Activated CD8-positive, alpha-beta memory T cell treated with anti-CD3 and anti-CD28 coated beads, Interleukin-2, amount 50 U/mL, for 48 hours (primary cell): ENCODE measurements at regions not wholly inside any gene's neighbourhood (a gene's known extent, or its start where the extent isn't known, plus 50 kb on each side); places are given as distances from the start of the nearest gene placed in this dataset.
"Not testable (repeated sequence)": the region's sequence is repeated elsewhere in the genome, so short reads cannot be mapped to it uniquely, and the experiment has no call there.

Experiments used
- DNase-seq: peaks from one replicate; pipeline ENCODE4 v3.0.0-alpha.2; 2020

DNA sequence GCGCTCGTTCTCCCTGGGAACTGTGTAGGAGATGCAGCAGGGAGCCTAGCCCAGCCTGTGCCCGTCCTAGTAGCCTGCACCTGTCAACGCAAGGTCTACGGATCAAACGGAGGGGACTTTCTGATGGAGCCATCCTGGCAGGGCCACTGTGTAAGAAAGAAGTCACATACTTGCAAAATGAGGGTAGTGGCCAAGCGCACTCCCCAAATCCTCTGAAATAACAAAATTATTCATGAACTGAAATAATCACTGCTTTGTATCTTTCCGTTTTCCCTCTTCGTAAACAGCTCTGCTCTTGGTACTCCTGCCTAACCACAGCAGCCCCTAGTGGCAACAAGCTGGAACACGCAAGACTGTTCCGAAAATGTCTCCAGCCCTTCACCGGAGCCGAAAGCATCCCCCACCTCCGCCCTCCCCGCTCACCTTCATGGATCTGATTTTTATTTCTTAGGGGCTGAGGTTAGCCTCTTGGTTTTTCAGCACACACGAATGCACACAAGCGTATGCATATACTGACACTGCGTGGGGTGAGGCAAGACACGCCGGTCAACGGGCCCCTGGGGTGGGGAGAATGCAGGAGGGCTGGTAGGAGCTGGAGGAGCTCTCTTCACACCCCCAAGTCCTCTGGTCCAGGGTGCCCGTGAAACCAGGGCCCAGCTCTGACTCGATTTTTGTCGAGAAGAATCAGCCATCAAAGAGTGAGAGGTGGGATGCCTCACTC is 100.8 kb downstream of the ABCC12 start:
- DNase-seq = no peak

DNA sequence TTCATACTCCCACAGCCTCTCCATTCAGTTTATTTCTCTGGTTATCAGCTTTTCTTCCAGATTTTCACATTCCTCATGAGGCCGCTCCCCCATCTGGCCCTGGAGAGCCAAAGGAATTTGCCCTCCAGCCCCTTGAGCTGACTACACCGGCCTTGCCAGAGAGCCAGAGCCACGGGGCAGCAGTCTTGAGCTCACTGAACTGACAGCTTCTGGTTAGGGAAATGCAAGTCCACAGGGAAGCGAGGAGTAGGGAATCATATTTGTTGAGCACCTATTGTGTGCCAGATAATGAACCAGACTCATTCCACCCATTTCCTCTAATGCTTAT is 102.4 kb downstream of the ABCC12 start:
- no peak for DNase-seq

DNA sequence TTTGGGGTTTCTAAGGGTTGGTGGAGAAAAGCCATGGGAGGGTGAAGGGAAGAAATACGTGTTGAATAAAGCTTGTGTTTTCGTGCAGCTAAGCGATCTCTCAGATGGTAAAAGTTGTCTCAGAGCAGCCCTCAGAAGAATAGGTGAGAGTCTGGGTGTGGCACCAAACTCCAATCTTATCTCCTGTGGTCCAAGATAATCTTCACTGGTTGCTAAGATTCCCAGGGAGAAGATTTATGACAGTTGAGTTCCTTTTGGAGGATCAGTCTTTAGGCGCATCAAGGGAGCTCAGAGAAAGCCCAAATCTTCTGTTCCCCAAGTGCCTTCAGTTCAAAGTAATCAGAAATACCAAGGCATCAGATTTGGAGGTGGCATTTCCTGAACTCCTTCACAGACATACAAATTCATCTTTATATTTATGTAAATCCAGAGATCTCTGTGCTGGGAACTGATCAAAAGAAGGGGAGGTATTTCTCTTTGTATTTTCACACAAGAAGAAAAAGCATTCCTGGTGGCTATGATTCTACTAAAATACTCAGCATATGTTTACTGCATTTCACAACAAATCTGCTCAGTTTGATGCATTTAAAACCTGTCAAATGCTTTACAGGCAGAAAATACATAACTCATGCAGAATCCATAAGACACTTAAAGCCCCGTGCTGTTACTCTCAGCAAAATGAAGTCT is 102.9 kb downstream of the ABCC12 start:
- no peak for DNase-seq

DNA sequence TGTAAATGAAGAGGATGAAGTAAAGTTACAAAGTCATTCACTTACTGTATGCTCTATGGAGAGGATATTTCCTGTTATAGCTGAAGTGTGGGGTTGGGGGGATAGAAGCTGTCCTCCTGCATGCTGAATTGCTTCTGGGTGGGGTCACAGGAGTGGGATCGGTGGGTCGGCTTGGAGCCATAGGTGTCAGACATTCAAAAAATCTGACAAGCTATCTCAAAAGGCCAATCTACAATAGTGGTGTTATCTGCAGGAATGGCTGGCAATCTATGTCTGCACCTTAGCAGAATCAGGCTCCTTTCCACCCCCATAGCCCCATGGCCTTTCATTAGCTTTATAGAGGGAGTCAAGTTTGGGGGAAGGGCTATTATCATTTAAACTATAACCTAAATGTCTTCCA is 104.9 kb downstream of the ABCC12 start:
- DNase-seq = no peak

DNA sequence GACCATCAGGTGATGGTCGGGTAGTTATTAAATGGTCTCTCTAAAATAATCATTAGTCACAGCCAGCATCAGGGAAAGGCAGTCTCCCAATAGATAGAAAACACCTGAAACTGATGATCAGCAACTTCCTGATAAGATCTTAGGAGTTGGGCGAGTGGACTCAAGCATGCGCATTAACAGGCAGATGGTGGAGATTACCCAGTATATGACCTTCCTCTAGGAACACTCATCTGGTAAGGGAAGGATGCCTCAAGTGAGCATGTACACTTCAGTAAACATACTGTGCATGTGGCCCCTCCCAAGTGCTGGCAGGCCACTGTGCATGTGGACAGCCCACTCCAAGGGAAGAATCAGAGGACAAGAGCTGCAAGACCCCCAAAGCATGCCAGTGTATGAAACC is 105.9 kb downstream of the ABCC12 start:
- no peak for DNase-seq

DNA sequence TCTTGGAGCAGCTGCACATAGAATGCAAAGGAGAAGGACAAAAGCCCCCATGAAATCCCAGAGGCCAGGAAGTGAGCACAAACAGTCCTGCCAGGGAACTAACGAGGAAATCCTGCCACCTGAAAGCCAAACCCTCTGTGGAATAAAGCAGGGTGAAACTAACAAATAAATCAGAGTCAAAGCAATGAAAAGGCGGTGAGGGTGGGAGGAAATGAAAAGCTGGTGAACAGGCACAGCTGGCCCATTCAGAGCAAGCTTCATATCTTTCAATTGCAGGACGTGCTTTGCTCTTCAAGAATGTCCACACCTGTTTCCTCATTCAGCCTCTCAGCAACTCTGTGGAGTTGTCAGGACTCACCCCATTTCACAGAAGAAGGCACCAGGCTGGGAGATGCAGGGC is 108.1 kb downstream of the ABCC12 start:
- no peak for DNase-seq

DNA sequence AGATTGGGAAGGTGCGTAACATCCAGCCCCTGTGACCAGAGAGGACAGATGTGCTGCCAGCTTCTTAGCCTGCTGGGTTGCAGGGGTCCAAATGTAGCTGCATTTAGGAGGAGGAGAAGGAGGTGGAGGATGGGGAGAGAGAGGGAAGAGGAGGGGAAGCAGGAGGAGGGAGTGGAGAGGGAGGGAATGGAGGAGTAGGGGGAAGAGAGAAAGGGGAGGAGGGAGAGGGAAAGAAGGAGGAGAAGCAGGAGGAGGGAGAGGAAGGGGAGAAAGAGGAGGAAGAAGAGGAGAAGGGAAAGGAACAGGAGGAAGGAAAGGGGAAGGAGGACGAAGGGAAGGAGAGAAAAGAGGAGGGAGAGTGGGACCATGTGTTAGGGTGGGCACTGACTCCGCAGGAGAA is 108.6 kb downstream of the ABCC12 start:
- no peak for DNase-seq

DNA sequence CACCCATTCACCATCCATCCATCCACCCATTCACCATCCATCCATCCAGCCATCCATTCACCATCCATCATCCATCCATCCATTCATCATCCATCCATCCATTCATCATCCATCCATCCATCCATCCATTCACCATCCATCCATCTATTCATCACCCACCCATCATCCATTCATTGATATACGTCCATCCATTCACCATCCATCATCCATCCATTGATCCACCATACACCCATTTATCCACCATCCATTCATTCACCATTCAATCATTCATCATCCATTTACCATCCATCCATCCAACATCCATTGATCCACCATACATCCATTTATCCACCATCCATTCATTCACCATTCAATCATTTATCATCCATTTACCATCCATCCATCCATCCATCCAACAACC is 111.7 kb downstream of the ABCC12 start:
- DNase-seq = no peak

DNA sequence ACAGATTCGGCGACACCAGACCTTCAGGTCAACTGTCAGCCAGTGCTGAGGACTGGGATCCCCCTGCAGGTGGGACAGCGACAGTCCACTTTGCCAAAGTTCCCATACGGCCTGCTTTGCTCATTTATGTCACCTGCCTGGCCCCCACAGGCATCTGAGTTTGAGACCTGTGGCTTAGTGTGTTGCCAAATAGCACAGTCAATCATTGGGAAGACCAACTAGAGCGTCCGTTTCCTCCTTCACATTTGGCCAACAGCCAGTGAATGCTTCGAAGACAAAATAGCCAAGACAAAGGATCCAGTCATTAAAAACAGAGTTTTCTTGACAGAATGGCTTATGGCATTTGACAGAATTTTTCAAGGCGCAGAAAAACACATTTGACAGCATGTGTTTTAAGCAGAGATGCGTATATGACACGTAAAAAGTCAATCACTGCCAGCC is 113.8 kb downstream of the ABCC12 start:
- no peak for DNase-seq

DNA sequence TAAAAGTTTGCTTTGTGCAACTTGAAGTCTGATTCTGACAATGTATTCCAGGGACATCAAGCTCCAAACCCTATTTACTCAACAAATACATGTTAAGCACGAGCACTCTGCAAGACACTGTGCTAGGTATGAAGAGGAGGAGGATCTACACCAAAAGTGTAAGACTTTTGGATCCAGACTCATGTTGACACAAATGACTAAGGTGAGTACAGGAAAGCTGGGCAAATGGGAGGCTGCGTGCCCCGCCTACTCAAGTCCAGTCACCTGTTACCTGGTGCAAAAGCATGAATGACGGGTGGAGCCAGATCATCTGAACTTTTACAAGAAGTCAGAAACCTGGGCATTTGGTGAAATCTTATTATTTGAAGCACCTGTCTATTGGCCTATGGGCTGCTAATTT is 120.7 kb downstream of the ABCC12 start:
- no peak for DNase-seq

DNA sequence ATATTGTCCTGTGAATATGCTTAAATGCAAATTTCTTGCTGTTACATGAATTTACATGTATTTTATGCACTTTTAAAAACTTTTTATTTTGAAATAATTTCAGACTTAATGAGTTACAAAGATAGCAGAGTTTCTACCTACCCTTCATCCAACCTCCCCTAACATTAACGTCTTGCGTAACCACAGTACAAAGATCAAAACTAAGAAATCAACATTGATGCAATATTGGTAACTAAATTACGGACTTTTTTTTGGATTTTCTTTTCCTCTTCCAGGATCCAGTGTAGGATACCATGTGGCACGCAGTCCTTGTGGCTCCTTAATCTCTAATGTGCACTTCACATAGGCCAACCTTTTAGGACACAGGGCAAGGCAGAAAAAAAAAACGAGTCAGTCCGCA is 124.9 kb downstream of the ABCC12 start:
- DNase-seq = no peak

DNA sequence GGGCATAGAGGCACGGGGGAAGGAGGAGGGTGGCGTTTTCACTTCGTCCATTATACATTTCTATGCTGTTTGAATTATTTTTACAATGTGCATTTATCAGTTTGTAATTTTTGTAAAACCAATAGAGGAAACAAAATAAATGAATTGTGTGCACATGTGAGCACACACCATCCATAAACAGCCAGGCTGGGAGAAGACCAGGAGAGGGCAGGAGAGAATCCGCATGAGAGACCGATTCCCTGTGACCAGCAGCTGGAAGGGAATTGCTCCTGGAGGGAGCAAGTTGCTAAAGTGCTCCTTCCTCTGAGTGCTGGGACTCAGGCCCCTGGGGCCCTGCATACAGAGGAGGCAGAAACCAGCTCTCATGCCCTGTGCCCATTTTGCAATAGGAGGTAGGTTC is 126.0 kb downstream of the ABCC12 start:
- no peak for DNase-seq

DNA sequence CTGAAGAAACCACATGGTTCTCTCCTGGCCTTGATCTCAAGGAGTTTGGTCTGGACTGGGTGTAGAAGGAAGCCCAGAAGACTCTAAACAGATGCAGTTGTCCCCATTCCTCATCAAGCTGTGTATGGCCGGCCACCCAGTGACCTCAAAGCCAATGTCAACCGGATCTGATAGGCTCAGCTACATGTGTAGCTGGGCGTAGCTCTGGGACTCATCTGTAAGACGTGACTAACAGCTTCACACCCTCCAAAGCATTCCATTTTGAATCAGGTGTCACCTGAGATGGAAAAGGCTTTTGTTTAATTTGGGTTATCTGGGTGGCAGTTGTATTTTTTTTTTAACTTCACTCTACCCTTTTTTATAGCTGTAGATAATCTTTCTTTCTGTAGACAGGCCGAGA is 130.4 kb downstream of the ABCC12 start:
- no peak for DNase-seq

DNA sequence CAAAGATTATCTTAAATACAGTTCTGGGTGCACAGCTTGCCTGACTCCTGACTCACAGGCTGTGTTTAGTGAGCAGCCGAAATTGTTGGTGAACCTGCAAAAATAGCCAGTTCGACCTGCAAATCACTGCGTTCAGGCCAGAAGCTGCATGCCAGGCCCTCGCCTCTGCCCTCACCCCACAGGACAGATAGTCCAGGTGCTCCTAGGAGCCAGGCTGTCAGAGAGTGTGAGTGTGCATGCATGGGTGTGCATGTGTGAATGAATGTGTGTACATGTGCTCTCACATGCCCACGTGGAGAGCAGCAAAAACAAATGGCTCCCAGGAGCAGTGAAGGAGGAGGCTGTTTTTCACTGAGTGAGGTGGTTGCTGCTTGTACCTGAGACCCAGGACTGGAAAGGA is 131.8 kb downstream of the ABCC12 start:
- DNase-seq = no peak

DNA sequence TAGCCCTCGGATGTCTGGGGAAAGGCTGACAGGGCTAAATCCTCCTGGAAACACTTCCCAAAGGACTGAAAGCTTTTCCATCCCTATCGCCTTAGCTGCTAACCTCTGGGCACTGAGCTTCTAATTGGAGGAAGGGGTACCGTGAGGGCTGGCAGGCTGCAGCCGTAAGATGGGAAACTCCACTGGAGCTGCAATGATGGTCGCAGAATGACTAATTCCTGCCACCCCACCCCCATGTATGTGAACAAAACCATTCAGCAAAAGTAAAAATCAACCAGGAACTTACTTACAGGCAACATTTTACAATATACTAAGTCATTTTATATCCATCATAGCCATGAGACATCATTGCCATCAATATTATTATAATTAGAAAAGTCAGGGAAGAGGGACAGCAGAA is 133.3 kb downstream of the ABCC12 start:
- DNase-seq = no peak

DNA sequence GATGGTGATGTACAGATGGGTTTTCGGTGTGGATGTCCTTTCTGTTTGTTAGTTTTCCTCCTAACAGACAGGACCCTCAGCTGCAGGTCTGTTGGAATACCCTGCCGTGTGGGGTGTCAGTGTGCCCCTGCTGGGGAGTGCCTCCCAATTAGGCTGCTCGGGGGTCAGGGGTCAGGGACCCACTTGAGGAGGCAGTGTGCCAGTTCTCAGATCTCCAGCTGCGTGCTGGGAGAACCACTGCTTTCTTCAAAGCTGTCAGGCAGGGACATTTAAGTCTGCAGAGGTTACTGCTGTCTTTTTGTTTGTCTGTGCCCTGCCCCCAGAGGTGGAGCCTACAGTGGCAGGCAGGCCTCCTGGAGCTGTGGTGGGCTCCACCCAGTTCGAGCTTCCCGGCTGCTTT is 135.2 kb downstream of the ABCC12 start:
- not testable (repeated sequence) for DNase-seq

DNA sequence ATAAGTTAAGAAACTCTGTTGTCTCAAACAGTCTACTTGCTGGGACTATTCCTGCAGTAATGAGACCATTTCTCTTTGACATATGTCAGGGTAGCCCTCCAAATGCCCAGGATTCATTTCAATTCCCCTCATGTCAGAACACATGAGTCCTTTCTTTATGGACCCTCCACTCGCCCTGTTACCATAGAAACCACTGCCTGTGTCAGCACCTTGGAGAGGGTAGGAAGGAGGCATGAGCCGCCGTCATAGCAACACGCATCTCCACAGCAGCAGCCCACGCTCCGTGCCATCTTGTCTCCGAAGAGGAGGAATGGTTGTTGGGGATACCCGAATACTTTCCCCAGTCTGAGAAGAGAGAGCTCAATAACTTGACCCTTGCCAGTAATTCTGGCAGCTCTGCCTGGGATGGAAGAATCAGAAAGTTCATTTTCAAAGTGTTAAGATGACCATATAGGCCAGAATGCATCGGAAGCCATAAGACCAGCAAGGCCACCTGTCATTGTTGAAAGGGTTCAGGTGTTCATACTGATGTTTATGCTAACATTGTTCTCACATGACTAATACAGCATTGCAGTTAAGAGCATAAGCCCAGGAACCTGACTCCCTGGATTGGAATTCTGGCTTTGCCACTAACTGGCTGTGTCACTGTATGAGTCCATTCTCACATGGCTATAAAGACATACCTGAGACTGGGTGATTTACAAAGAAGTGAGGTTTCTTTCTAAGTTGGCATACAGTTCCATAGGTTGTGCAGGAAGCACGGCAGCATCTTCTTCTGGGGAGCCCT is 141.3 kb downstream of the ABCC12 start:
- no peak for DNase-seq

DNA sequence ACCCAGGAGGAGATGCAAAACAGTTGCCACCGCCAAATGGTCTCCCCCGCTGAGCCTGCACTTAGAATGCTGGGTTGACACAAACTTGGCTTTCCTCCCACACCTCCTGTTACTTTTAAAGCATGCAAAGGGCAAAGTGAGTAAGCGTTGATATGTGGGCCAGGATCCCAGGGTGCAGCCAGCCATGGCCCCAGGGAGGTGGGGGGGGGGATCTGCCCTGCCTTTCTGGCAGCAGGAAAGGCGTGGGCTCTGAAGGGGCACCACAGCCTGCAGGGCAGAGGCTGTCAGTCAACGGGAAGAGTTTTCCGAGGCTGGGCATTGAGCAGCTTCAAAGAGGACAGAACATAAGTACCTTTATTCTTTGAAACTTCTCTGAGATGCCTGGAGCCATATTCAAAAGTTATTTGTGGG is 142.3 kb downstream of the ABCC12 start:
- no peak for DNase-seq

DNA sequence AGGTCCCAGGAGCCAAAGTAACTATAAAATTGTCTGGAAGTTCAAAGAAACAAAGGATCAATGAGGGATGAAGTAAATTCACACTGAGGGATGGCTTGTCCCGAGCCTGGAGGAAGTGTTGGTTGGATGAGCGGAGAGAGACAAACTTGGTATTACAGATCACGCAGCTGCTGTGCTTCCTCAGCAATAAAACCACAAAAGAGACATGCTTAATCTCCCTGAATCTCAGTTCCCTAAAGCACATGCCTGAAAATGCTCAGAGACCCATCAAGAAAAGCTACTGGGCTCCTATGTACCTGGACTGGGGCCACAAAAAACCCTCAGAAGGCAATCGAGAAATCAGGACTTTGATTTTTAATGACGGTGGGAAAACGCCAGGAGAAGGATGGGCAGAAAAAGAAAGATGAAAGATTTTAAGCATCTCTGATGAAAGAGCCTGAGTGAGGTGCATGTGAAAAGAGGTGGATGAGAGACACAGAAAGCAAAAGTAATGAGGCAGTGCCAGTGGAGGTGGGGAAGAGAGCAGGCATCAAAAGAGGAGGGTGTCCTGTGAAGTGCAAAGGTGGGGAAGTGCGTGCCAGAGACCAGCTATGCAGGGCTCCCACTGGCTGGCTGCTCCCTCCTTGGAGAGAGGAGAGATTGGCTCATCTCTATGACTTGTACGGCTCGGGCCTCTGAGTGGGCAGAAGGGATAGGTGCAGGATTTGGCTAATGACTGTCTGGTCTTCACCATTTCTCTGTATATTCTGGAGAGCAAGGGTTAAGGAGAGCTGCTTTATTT is 143.7 kb downstream of the ABCC12 start:
- no peak for DNase-seq

DNA sequence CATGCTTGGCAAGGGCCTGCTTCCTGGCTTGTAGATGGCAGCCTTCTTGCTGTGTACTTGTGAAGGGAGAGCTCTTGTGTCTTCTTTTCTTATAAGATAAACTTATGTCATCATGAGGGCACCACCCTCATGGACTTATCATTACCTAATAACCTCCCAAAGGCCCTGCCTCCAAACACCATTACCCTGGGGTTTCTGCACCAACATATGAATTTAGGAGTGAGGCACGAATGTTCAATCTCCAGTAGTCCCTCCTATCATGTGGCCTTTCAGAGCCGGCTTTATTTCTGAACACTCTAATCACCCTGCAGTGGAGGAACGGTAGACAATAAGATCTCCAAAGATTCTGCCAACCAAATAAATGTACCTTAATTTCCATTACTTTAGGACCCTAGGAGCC is 144.3 kb downstream of the ABCC12 start:
- DNase-seq = no peak

DNA sequence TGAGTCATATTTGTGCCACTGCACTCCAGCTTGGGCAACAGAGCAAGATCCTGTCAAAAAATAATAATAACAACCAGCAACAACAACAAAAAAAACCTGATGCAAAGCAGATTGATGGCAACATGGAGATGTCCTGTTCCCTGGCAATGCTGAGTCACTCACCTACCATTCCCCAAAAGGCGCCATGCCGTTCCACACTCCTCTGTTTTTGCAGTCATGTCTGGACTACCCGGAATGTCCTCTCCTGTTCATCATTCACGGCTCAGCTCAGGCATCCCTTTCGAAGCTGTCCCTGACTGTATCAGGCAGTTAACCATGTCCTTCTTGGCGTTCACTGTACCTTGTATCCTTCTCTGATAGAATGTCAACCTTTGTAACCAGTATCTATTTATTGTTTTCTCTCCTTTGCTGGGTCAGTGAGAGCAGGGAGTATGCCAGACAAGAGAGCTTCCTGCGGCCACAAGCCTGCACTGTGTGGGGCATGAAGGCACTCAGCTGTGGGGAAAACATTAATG is 147.7 kb downstream of the ABCC12 start:
- DNase-seq = no peak

DNA sequence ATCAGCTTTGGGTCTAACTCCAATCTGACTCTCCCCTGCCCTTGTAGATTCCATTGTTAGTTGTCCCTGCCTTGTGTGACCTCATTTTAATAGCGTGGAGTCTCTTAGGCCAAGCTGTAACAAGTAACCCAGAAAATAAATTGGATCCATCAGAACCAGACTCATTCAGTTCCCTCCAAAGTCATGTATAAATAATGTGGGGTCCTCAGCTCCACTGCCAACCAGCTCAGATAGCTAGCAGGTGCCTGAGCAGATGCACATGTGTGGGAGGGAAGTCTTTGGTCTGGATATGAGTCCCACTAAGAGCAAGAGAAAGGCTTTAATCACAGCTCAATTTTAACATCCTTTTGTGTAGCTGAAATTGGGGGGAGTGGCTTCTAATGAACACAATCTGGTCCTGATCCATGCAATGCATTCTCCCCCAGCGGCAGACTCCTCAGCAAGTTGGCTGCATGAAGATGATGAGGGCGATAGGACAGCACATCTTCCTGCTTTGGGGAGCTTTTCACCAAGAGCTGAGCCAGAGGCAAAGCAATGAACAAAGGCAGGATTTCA is 151.6 kb downstream of the ABCC12 start:
- no peak for DNase-seq
